T-helper 1 cell treated with Interleukin-12 subunit alpha and Interleukin-12 subunit beta and Interleukin-4 antibody, amounts not matched to agents 30 μg/mL and 1 μg/mL, for 36 hours (primary cell): ENCODE measurements at regions not wholly inside any gene's neighbourhood (a gene's known extent, or its start where the extent isn't known, plus 50 kb on each side); places are given as distances from the start of the nearest gene placed in this dataset.

Source experiments
- H3K27ac Mint-ChIP-seq: one replicate; pipeline ENCODE4 v1.8.0; 2021; ENCODE audit warnings: mild to moderate bottlenecking, mixed read lengths
- H3K27me3 Mint-ChIP-seq: one replicate; pipeline ENCODE4 v1.8.0; 2021; ENCODE audit warnings: low read depth, mixed read lengths
- H3K36me3 Mint-ChIP-seq: one replicate; pipeline ENCODE4 v1.8.0; 2021; ENCODE audit warnings: low read depth, mixed read lengths
- H3K4me1 Mint-ChIP-seq: one replicate; pipeline ENCODE4 v1.8.0; 2021; ENCODE audit warnings: low read depth, mixed read lengths
- H3K4me3 Mint-ChIP-seq: one replicate; pipeline ENCODE4 v1.8.0; 2021; ENCODE audit warnings: mild to moderate bottlenecking, moderate library complexity, mixed read lengths
- H3K9me3 Mint-ChIP-seq: one replicate; pipeline ENCODE4 v1.8.0; 2021; ENCODE audit warnings: mixed read lengths

DNA sequence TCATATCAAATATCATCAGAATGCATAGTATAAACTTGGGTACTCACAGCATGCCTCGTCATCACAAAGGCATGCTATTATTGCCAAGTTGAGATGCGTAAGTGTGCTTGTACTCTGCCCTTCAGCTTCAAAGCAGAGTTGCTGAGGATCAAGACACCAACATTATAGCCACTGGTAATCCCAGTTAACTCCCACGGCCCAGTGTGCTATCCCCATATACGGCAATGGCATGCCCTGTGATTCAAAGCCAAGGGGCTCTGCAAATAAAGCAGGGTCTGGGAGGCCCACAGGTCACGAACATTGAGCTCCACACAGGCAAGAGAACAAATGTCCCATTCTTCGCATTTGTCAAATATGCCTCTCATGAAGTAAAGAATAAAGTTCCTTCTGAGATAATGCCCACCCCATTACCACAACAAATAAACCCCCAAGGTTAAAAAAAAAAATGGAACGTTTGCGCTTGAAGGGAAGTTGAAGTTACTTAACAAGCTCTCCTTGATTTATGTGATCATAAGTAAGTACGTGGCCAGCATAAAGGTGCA, 298.1 kb upstream of the NECTIN3 start:
- H3K4me3 Mint-ChIP-seq, result no peak overlapping the region
- H3K27ac Mint-ChIP-seq, result no peak overlapping the region
- no peaks in the 10 kb centered on the region for H3K4me1 Mint-ChIP-seq
- no peaks in the 10 kb centered on the region for H3K36me3 Mint-ChIP-seq
- H3K9me3 Mint-ChIP-seq, result no peaks in the 10 kb centered on the region
- H3K27me3 Mint-ChIP-seq, result peaks cover 11% of the 10 kb centered on the region

DNA sequence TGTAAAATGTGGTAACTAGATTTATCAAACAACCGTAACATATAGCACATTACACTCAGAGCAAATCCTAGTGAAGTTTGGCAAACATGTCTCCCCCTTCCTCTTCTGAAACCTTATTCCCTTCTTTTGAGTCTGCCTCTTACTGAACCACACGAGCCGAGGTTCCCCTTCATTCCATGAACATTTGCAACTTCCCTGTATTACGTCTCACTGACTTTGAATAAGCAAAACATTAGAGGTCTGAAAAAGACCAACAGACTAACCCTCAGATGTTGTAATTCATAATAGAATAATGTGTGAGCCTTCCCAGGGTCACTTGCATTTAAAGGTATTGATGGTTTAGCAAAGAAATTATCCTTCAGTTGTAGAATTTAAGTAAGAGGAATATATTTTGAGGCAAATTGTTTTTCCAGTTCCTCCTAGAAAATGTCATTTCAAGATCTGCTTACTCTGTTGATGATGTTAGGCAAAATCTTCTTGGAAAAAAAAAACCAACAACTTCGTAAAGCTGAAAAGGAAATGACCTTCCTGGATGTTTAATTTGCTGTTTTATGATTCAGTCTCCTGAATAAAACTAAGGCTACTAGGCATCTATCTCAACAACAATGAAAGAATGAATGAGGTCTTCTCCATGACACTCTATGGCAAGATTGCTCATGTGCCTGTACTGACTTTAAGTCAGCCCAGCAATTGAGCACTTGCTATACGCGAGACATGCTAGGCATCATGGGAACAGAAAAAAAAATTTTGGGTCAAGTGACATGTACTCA, 296.9 kb upstream of the NECTIN3 start:
- H3K36me3 Mint-ChIP-seq, result no peaks in the 10 kb centered on the region
- no peak overlapping the region for H3K27ac Mint-ChIP-seq
- no peaks in the 10 kb centered on the region for H3K4me1 Mint-ChIP-seq
- H3K27me3 Mint-ChIP-seq, result peaks cover 11% of the 10 kb centered on the region
- H3K4me3 Mint-ChIP-seq, result no peak overlapping the region
- H3K9me3 Mint-ChIP-seq, result no peaks in the 10 kb centered on the region

DNA sequence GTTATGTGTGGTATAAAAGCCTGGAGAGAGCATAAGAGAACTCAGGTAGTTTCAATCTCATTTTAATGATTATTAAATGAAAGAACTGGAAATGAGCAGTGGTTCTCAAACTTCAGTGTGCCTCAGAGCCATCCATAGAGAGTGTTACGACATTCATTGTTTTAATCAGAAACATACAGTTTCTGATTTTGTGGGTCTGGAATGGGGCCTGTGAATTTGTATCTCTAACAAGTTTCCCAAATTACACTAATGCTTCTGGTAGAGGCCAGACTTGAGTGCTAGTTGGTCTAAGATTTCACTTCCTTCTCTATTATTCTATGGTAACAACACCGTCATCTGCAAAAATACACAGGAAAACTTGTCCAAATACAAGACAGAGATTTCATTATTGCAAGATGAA, 292.0 kb upstream of the NECTIN3 start:
- Mint-ChIP-seq H3K9me3 (no peaks in the 10 kb centered on the region), H3K4me1 (no peaks in the 10 kb centered on the region), H3K36me3 (no peaks in the 10 kb centered on the region), H3K4me3 (no peak overlapping the region), H3K27me3 (no peaks in the 10 kb centered on the region), H3K27ac (no peak overlapping the region)

DNA sequence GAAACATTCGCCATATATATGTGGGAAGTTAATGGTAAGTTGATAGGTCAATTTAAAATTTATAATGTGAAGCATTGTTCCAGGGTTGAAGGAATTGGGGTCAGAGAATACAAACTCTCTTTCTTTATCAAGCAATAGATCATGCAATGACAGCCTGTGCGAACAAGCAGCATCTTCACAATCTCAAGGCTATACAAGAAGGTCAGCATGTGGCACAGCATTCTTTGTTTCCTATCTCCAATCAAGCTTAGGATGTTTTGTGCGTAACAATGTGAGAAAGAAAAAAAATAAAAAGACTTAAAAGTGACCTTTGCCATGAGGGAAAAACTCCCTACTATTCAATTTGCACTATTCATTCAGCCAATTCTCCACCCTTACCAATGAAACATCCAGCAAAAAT, 288.1 kb upstream of the NECTIN3 start:
- H3K27ac Mint-ChIP-seq, result no peak overlapping the region
- no peak overlapping the region for H3K4me3 Mint-ChIP-seq

DNA sequence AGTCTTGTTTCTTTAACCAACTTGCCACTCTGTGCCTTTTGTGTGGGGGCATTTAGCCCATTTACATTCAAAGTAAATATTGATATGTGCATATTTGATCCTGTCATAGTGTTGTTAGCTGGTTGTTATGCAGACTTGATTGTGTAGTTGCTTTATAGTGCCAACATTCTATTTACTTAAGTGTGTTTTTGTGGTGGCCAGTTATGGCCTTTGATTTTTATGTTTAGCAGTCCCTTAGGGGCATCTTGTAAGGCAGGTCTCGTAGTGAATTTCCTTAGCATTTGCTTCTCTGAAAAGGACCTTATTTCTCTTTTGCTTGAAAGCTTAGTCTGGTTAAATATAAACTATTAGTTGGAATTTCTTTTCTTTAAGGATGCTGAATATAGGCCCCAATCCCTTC, 282.8 kb upstream of the NECTIN3 start:
- no peaks in the 10 kb centered on the region for H3K4me1 Mint-ChIP-seq
- H3K9me3 Mint-ChIP-seq, result no peaks in the 10 kb centered on the region
- H3K4me3 Mint-ChIP-seq, result no peak overlapping the region
- no peaks in the 10 kb centered on the region for H3K27me3 Mint-ChIP-seq
- H3K36me3 Mint-ChIP-seq, result no peaks in the 10 kb centered on the region
- no peak overlapping the region for H3K27ac Mint-ChIP-seq

More for the DNA sequence above, 288.1 kb upstream of the NECTIN3 start:
- Mint-ChIP-seq H3K27me3 (no peaks in the 10 kb centered on the region), H3K9me3 (no peaks in the 10 kb centered on the region), H3K4me1 (no peaks in the 10 kb centered on the region), H3K36me3 (no peaks in the 10 kb centered on the region)

DNA sequence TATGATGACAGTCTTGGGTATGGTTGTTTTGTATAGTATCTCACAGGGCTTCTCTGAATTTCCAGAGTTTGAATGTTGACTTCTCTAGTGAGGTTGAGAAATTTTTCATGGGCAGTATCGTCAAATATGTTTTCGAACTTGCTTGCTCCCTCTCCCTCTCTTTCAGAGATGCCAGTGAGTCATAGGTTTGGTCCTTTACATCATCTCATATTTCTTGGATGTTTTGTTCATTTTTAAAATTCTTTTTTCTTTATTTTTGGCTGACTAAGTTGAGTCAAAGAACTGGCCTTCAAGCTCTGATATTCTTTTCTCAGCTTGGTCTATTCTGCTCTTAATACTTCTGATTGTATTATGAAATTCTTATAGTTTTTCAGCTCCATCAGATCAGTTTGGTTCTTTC, 282.3 kb upstream of the NECTIN3 start:
- no peaks in the 10 kb centered on the region for H3K4me1 Mint-ChIP-seq
- H3K27me3 Mint-ChIP-seq, result no peaks in the 10 kb centered on the region
- H3K36me3 Mint-ChIP-seq, result no peaks in the 10 kb centered on the region
- no peak overlapping the region for H3K27ac Mint-ChIP-seq
- no peak overlapping the region for H3K4me3 Mint-ChIP-seq
- H3K9me3 Mint-ChIP-seq, result no peaks in the 10 kb centered on the region

DNA sequence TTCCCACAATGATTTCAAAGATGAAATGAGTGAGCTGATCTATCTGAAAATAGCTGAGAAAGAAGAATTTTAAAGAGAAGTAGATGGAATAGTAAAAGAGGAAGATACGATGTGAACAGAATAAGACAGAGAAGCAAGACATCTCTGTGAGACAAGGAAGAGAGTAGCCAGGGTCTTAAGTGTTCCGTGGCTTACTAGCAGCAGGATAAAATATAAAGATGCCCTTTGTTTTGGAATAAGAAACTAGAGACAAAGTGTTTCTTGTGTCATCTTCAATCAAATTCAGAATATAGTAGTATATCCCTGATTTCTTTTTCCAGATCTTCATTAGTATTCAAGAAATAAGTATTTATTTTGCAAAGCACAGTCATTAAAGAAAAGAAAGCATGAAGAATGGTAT, 281.0 kb upstream of the NECTIN3 start:
- Mint-ChIP-seq H3K27ac (no peak overlapping the region), H3K4me3 (no peak overlapping the region), H3K4me1 (no peaks in the 10 kb centered on the region), H3K27me3 (no peaks in the 10 kb centered on the region), H3K36me3 (no peaks in the 10 kb centered on the region), H3K9me3 (no peaks in the 10 kb centered on the region)

DNA sequence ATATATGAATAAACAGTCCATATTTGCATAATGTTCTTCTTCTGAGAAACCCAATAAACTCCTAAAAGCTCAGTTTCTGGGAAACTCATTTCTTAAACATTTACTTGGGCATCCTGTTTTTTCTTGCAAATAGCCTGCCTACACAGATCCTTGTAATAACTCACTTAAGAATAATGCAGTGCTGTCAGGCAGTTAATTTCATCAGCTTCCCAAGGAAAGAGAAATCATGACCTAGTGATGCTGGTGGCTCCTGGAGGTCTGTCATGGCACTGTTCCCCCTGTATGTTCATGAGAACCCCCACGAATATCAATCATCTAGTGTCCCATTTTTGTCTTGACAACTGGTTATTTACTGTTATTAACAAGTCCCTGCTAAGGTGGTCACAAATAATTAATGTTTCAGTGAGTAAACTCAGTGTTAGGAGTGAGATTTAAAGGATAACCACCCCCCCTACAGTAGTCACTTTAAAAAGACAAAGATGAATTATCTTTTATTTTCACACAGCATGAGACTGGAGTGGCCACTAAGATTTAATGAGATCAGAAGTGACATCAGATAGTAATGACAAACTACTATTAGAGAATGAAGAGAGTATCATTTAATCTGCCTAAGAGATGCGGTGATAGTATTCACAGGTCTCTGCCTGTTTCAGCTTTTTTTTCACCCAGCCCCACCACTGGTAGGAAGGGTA, 279.5 kb upstream of the NECTIN3 start:
- no peak overlapping the region for H3K27ac Mint-ChIP-seq
- H3K4me1 Mint-ChIP-seq, result no peaks in the 10 kb centered on the region
- H3K9me3 Mint-ChIP-seq, result no peaks in the 10 kb centered on the region
- H3K4me3 Mint-ChIP-seq, result no peak overlapping the region
- no peaks in the 10 kb centered on the region for H3K27me3 Mint-ChIP-seq
- no peaks in the 10 kb centered on the region for H3K36me3 Mint-ChIP-seq

DNA sequence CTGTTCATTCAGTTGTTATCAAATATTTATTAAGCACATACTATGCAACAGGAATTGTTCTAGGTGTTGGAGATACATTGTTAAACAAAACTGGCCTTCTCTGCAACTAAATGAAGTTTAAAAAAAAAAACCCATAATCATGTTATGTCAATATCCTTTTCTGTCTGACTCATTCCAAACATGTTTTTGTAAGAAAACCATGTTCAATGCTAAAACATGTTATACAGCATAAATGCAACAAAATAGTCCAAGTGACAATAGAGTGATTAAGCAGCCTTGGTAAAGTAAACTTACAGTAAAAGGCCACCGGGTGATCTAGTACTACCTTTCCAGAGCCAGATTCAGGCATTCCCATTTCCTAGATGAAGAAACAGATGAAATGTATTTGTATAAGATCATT, 278.0 kb upstream of the NECTIN3 start:
- H3K27me3 Mint-ChIP-seq, result no peaks in the 10 kb centered on the region
- no peak overlapping the region for H3K27ac Mint-ChIP-seq
- no peaks in the 10 kb centered on the region for H3K4me1 Mint-ChIP-seq
- H3K4me3 Mint-ChIP-seq, result no peak overlapping the region
- H3K9me3 Mint-ChIP-seq, result no peaks in the 10 kb centered on the region
- H3K36me3 Mint-ChIP-seq, result no peaks in the 10 kb centered on the region

DNA sequence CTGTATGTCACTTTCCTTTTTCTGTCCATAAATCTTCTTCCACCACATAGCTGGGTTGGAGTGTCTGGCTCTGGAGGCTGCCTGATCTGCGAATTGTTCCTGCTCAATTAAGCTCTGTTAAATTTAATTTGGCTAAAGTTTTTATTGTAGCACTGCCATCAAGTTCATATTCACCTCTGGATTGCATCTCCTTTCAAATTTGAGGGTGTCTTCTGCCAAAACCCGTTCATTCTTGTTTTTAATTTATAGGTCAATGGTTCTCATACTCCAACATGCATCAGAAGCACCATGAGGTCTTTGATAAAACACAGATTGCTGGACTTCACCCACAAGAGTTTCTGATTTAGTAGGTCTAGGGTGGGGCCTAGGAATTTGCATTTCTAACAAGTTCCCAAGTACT, 276.5 kb upstream of the NECTIN3 start:
- Mint-ChIP-seq H3K27me3 (peaks cover 7% of the 10 kb centered on the region), H3K27ac (no peak overlapping the region), H3K36me3 (no peaks in the 10 kb centered on the region), H3K9me3 (no peaks in the 10 kb centered on the region), H3K4me3 (no peak overlapping the region), H3K4me1 (no peaks in the 10 kb centered on the region)

DNA sequence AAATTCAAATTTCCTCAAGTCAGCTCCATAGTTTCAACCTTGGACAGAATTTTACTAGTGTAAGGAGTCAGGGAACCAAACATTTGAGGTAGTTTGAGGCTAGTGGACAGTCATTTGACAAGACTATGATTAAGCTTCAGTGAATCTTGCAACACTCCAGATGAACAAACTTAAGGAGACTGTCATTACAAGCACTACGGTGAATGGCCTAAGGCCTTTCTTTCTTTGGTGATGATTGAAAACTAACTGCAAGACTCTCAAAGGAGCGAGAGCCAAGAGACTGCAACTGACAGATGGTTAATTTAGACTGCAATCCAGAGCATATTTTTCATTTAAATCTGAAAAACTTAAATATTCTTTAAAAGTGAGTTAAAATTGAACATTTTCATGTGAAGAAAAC, 272.3 kb upstream of the NECTIN3 start:
- no peak overlapping the region for H3K4me3 Mint-ChIP-seq
- no peak overlapping the region for H3K27ac Mint-ChIP-seq
- H3K9me3 Mint-ChIP-seq, result no peaks in the 10 kb centered on the region
- H3K36me3 Mint-ChIP-seq, result no peaks in the 10 kb centered on the region
- H3K4me1 Mint-ChIP-seq, result peaks cover 3% of the 10 kb centered on the region
- H3K27me3 Mint-ChIP-seq, result peaks cover 7% of the 10 kb centered on the region

DNA sequence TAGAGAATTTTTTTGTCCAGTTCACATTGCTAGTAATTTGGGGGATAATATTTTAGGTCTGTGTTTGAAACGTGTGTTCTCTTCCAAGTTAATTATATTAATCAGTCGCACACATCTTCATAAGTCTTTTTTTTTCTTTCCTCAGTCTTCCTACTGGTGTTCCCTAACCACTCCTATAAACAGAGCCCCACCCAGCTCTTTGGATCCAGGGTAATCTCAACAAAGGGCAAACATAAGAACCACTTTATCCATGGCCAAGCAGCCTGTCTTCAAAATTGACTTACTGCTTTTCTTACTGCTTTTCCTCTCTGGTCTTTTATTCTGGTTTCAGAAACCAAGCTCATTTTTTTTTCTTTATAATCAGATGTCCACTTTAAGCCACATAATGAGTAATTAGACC, 266.8 kb upstream of the NECTIN3 start:
- no peaks in the 10 kb centered on the region for H3K36me3 Mint-ChIP-seq
- H3K9me3 Mint-ChIP-seq, result no peaks in the 10 kb centered on the region
- H3K4me3 Mint-ChIP-seq, result no peak overlapping the region
- H3K27me3 Mint-ChIP-seq, result peaks cover 4% of the 10 kb centered on the region
- peaks cover 3% of the 10 kb centered on the region for H3K4me1 Mint-ChIP-seq
- H3K27ac Mint-ChIP-seq, result no peak overlapping the region

DNA sequence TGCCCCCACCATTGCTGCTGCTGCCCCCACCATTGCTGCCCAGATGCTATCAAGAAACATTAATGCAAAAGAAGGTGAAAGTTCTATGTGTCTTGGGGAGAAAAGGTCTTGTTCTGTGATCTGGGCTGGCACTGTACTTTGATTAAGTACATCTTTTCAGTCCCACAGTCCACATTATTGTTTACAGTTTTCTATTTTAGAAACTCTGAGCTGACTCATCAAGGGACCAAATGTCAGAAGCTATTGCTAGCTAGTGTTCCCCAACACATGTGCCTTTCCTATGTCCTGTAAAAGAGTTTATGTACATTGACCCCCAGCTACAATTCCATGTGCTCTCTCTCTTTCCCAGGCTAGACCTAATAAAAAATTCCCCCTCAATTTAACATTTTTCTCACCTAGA, 264.7 kb upstream of the NECTIN3 start:
- Mint-ChIP-seq H3K4me3 (no peak overlapping the region), H3K4me1 (peaks cover 3% of the 10 kb centered on the region), H3K27ac (no peak overlapping the region), H3K9me3 (no peaks in the 10 kb centered on the region), H3K36me3 (no peaks in the 10 kb centered on the region), H3K27me3 (peaks cover 12% of the 10 kb centered on the region)

DNA sequence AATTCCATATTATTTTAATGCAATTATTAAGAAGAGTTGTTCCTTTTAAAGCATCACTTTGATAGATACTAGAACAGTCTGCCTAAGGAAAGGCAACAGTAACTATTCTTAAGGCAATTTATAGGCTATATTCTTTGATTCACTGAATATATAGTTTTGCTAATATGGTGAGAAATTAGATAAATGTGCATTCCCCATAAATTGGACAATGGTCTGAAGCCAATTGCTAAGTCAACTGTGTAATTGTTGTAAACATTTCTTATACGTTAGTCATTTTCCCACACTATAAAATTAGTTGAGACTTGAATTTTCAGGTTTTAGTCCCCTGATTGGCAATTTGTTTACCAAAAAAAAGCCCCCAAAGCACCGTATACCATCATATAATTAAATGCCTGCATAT, 263.0 kb upstream of the NECTIN3 start:
- Mint-ChIP-seq H3K4me3 (no peak overlapping the region), H3K36me3 (no peaks in the 10 kb centered on the region), H3K9me3 (no peaks in the 10 kb centered on the region), H3K27ac (no peak overlapping the region), H3K27me3 (peaks cover 20% of the 10 kb centered on the region), H3K4me1 (no peaks in the 10 kb centered on the region)

DNA sequence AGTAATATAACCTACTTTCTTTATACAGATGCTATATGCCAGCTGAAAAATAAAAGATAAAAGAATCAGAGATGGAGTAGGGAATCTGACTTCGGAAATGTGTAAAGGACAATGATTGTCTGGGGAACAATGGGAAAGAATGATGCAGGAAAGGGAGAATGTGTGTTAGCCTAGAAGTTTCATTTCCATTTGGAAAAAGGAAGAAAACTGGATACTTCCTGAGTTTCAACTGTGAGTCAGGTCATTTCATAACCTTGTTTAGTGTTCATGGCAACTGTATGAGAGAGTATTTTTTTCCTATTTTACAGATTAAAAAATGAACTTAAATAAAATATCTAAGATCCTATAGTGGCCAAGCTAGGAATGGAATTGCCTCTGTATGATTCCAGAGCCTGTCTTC, 261.3 kb upstream of the NECTIN3 start:
- Mint-ChIP-seq H3K27ac (no peak overlapping the region), H3K4me1 (peaks cover 9% of the 10 kb centered on the region), H3K4me3 (no peak overlapping the region), H3K27me3 (peaks cover 20% of the 10 kb centered on the region), H3K9me3 (no peaks in the 10 kb centered on the region), H3K36me3 (no peaks in the 10 kb centered on the region)
